ENCODE measurements at regions not wholly inside any gene's neighbourhood (a gene's known extent, or its start where the extent isn't known, plus 50 kb on each side); places are given as distances from the start of the nearest gene placed in this dataset.

DNA sequence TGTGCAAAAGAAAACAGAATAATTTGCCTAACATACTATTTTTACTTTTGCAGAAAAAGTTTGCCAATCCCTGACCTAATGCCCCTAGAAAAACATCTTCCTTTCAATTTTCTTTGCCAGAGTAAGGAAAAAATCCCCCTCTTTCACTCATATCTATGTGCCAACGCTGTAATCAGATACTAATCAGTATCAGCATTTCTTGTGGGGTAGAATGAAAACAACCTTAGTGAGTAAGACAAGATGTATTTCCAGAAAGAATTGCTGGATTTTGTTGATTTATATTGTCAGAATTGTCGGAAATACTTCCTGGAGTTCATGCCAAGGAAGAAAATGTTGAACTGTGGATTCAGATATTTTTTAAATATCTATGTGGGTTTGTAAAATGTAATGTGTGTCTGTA is 1893.8 kb downstream of the NCAM2 start:
- TF ChIP-seq, protein P1, sequence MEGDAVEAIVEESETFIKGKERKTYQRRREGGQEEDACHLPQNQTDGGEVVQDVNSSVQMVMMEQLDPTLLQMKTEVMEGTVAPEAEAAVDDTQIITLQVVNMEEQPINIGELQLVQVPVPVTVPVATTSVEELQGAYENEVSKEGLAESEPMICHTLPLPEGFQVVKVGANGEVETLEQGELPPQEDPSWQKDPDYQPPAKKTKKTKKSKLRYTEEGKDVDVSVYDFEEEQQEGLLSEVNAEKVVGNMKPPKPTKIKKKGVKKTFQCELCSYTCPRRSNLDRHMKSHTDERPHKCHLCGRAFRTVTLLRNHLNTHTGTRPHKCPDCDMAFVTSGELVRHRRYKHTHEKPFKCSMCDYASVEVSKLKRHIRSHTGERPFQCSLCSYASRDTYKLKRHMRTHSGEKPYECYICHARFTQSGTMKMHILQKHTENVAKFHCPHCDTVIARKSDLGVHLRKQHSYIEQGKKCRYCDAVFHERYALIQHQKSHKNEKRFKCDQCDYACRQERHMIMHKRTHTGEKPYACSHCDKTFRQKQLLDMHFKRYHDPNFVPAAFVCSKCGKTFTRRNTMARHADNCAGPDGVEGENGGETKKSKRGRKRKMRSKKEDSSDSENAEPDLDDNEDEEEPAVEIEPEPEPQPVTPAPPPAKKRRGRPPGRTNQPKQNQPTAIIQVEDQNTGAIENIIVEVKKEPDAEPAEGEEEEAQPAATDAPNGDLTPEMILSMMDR (IDR thresholded peaks at IDR 0.05; ENCODE audit: insufficient read depth, low read length, poor library complexity, severe bottlenecking) = no peak
- TF ChIP-seq EZH2phosphoT487 (conservative IDR thresholded peaks at IDR 0.05; ENCODE audit: low read length) = no peak
